H1 (cell line): ENCODE measurements at regions not wholly inside any gene's neighbourhood (a gene's known extent, or its start where the extent isn't known, plus 50 kb on each side); places are given as distances from the start of the nearest gene placed in this dataset.

Experiments
- CTCF ChIA-PET: fragments of 300-600 bp; sonication (Branson Sonifier 250); formaldehyde crosslinking; loops from one replicate; lab custom pipeline; 2021; ENCODE audit not compliant: partially characterized antibody; lab: Charles Lee
- POLR2A ChIA-PET: fragments of 300-600 bp; sonication (Branson Sonifier 250); formaldehyde crosslinking; loops from one replicate; lab custom pipeline; 2021; ENCODE audit warnings: inconsistent platforms; ENCODE audit not compliant: partially characterized antibody; lab: Charles Lee
- DNase-seq, 2 experiments: peaks; one replicate each; pipeline versions ENCODE4 v3.0.0 to v3.0.0-alpha.2; 2010 to 2022; ENCODE audit warnings: low spot score in 2 of 2, low read depth in 1 of 2, mixed read lengths in 1 of 2
- FAIRE-seq: peaks from 2 replicates; lab custom pipeline; 2011; peaks lifted over from hg19 to GRCh38; lab: Jason Lieb, UNC
- H2AFZ ChIP-seq: 2 replicates; pipeline ENCODE4 v1.8.1; 2012; ENCODE audit warnings: low read length, inconsistent platforms
- H2AK5ac ChIP-seq: 2 replicates; pipeline ENCODE4 v1.6.1; 2013; ENCODE audit warnings: low read depth, low read length
- H2BK120ac ChIP-seq: replicated peaks from 2 replicates; pipeline ENCODE3; 2013; ENCODE audit warnings: low read depth, low read length, inconsistent platforms
- H2BK12ac ChIP-seq: 2 replicates; pipeline ENCODE4 v1.6.1; 2013; ENCODE audit warnings: low read depth, low read length
- H2BK15ac ChIP-seq: 2 replicates; pipeline ENCODE4 v1.6.1; 2013; ENCODE audit warnings: low read length
- H2BK20ac ChIP-seq: 2 replicates; pipeline ENCODE4 v1.6.1; 2013; ENCODE audit warnings: low read length
- H2BK5ac ChIP-seq: 2 replicates; pipeline ENCODE4 v1.6.1; 2013; ENCODE audit warnings: low read depth, low read length
- H3K14ac ChIP-seq: 2 replicates; pipeline ENCODE4 v1.6.1; 2013; ENCODE audit warnings: inconsistent platforms; ENCODE audit not compliant: insufficient read length
- H3K18ac ChIP-seq: 2 replicates; pipeline ENCODE4 v1.6.1; 2013; ENCODE audit warnings: low read length; ENCODE audit errors: extremely low read depth
- H3K23ac ChIP-seq: 2 replicates; pipeline ENCODE4 v1.6.1; 2013; ENCODE audit warnings: inconsistent platforms; ENCODE audit not compliant: insufficient read length
- H3K23me2 ChIP-seq: 2 replicates; pipeline ENCODE4 v1.6.1; 2013; ENCODE audit warnings: low read depth, low read length
- H3K27ac ChIP-seq: 2 replicates; pipeline ENCODE4 v1.6.1; 2011; ENCODE audit warnings: low read depth, low read length, inconsistent platforms
- H3K27me3 ChIP-seq, 4 experiments: replicated peaks in 1 of 4; 1 replicate in 1 of 4; 2 replicates in 3 of 4; pipeline versions ENCODE4 v1.6.1 to v1.8.1; 2011 to 2013; ENCODE audit warnings: low read length in 3 of 4, mild to moderate bottlenecking in 3 of 4, inconsistent platforms in 2 of 4, mixed read lengths in 2 of 4, moderate library complexity in 1 of 4; ENCODE audit not compliant: control insufficient read depth in 3 of 4, insufficient read depth in 3 of 4; ENCODE audit errors: extremely low read depth in 1 of 4
- H3K36me3 ChIP-seq, 4 experiments: 2 replicates each; pipeline versions ENCODE4 v1.6.1 to v1.8.1; 2011 to 2013; ENCODE audit warnings: mild to moderate bottlenecking in 4 of 4, low read length in 3 of 4, moderate library complexity in 2 of 4, control low read depth in 1 of 4, inconsistent platforms in 1 of 4; ENCODE audit not compliant: insufficient read depth in 4 of 4, control insufficient read depth in 2 of 4
- H3K4ac ChIP-seq: replicated peaks from 2 replicates; pipeline ENCODE3; 2013; ENCODE audit warnings: low read length, low read depth, mixed read lengths, inconsistent platforms; ENCODE audit not compliant: insufficient read length
- H3K4me1 ChIP-seq, 4 experiments: replicated peaks in 1 of 4; 1 replicate in 1 of 4; 2 replicates in 3 of 4; pipeline versions ENCODE4 v1.6.1 to v1.8.1; 2011 to 2013; ENCODE audit warnings: low read length in 3 of 4, inconsistent platforms in 2 of 4, mixed read lengths in 1 of 4; ENCODE audit not compliant: insufficient read depth in 4 of 4, control insufficient read depth in 3 of 4
- H3K4me2 ChIP-seq, 2 experiments: 2 replicates each; pipeline versions ENCODE4 v1.6.1 to v1.8.1; 2011 to 2013; ENCODE audit warnings: low read depth in 2 of 2, low read length in 2 of 2, control low read depth in 1 of 2, inconsistent platforms in 1 of 2, mild to moderate bottlenecking in 1 of 2; ENCODE audit not compliant: insufficient read depth in 1 of 2
- H3K4me3 ChIP-seq, 4 experiments: fragments of 200-600, 300-600 bp in 1 of 4; sonication (generic), shearing (Covaris generic), sonication (Bioruptor Twin) in 1 of 4; 2 replicates each; pipeline versions ENCODE4 v1.5.1 to v1.8.1; 2011 to 2016; ENCODE audit warnings: low read length in 4 of 4, low read depth in 3 of 4, control low read depth in 2 of 4, inconsistent platforms in 2 of 4, mild to moderate bottlenecking in 2 of 4, mixed read lengths in 1 of 4, moderate library complexity in 1 of 4; ENCODE audit not compliant: insufficient read depth in 2 of 4; ENCODE audit errors: extremely low read depth in 1 of 4
- H3K56ac ChIP-seq: replicated peaks from 2 replicates; pipeline ENCODE3; 2013; ENCODE audit warnings: low read depth, mild to moderate bottlenecking, mixed read lengths, low read length, inconsistent platforms; ENCODE audit not compliant: insufficient read length
- H3K79me1 ChIP-seq: 2 replicates; pipeline ENCODE4 v1.6.1; 2013; ENCODE audit warnings: low read depth, low read length, control low read depth
- H3K79me2 ChIP-seq, 2 experiments: 2 replicates each; pipeline versions ENCODE4 v1.6.1 to v1.8.1; 2012 to 2013; ENCODE audit warnings: low read length in 2 of 2, mild to moderate bottlenecking in 2 of 2, inconsistent platforms in 1 of 2; ENCODE audit not compliant: insufficient read depth in 2 of 2, control insufficient read depth in 1 of 2
- H3K9ac ChIP-seq, 4 experiments: replicated peaks in 1 of 4; 1 replicate in 1 of 4; 2 replicates in 3 of 4; pipeline versions ENCODE4 v1.6.1 to v1.8.1; 2011 to 2013; ENCODE audit warnings: low read depth in 3 of 4, low read length in 3 of 4, control low read depth in 2 of 4, mild to moderate bottlenecking in 2 of 4, moderate library complexity in 2 of 4, inconsistent platforms in 1 of 4; ENCODE audit errors: extremely low read depth in 1 of 4
- H3K9me3 ChIP-seq, 2 experiments: 2 replicates each; pipeline versions ENCODE4 v1.6.1 to v1.8.1; 2012 to 2013; ENCODE audit warnings: mild to moderate bottlenecking in 2 of 2, moderate library complexity in 2 of 2, control low read depth in 1 of 2, inconsistent platforms in 1 of 2, low read depth in 1 of 2, low read length in 1 of 2, mixed read lengths in 1 of 2; ENCODE audit not compliant: insufficient read depth in 2 of 2
- H4K20me1 ChIP-seq, 2 experiments: replicated peaks in 1 of 2; 2 replicates each; pipeline versions ENCODE3 to v1.8.1; 2011 to 2013; ENCODE audit warnings: inconsistent platforms in 2 of 2, low read length in 2 of 2, mild to moderate bottlenecking in 1 of 2; ENCODE audit not compliant: insufficient read depth in 2 of 2, control insufficient read depth in 1 of 2
- H4K5ac ChIP-seq: 2 replicates; pipeline ENCODE4 v1.6.1; 2013; ENCODE audit warnings: low read length, low read depth, mixed read lengths, inconsistent platforms; ENCODE audit not compliant: insufficient read length
- H4K8ac ChIP-seq: 2 replicates; pipeline ENCODE4 v1.8.0; 2013; ENCODE audit warnings: mild to moderate bottlenecking, moderate library complexity, low read length, inconsistent platforms; ENCODE audit not compliant: insufficient read depth; ENCODE audit errors: extremely low read depth
- H4K91ac ChIP-seq: replicated peaks from 2 replicates; pipeline ENCODE3; 2013; ENCODE audit warnings: low read length, mixed read lengths, inconsistent platforms; ENCODE audit not compliant: insufficient read length
- ASH2L ChIP-seq: fragments of 200-600, 300-600 bp; sonication (generic); IDR thresholded peaks from one replicate; pipeline ENCODE4 v1.7.1; 2017; ENCODE audit warnings: low read length
- BRCA1 ChIP-seq: IDR thresholded peaks from 2 replicates; pipeline ENCODE4 v1.6.1; 2012; ENCODE audit warnings: low read depth, low read length, improper control_type of control experiment
- CEBPB ChIP-seq: IDR thresholded peaks from 2 replicates; pipeline ENCODE4 v1.6.1; 2012; ENCODE audit warnings: low read depth, low read length
- CHD1 ChIP-seq: IDR thresholded peaks from 2 replicates; pipeline ENCODE4 v1.6.1; 2012; ENCODE audit warnings: low read depth, low read length, improper control_type of control experiment
- POU5F1 ChIP-seq: IDR thresholded peaks from 2 replicates; pipeline ENCODE4 v1.6.1; 2011; ENCODE audit warnings: low read depth, mild to moderate bottlenecking, low read length, moderate library complexity
- RXRA ChIP-seq: IDR thresholded peaks from 2 replicates; pipeline ENCODE4 v1.6.1; 2011; ENCODE audit warnings: low read depth, mild to moderate bottlenecking, low read length, moderate library complexity; ENCODE audit not compliant: insufficient read depth
- SIX5 ChIP-seq: IDR thresholded peaks from 2 replicates; pipeline ENCODE4 v1.6.1; 2011; ENCODE audit warnings: mild to moderate bottlenecking, low read depth, low read length
- SRF ChIP-seq: IDR thresholded peaks from 2 replicates; pipeline ENCODE4 v1.6.1; 2011; ENCODE audit warnings: mild to moderate bottlenecking, low read depth, low read length, moderate library complexity
- SUZ12 ChIP-seq: fragments of 200-600 bp; sonication (generic); IDR thresholded peaks from 2 replicates; pipeline ENCODE4 v1.6.1; 2012; ENCODE audit warnings: mild to moderate bottlenecking, inconsistent platforms, low read length, moderate library complexity, mixed read lengths
- WGBS, 2 experiments: shearing (Covaris generic) in 1 of 2; methylation state at CpG; one replicate each; pipeline versions ENCODE4 v1.1.6 to v1.1.7; 2013 to 2015; ENCODE audit warnings: low lambda C conversion rate in 2 of 2, mixed read lengths in 2 of 2, inconsistent platforms in 1 of 2, low coverage in 1 of 2, missing lambda C conversion rate in 1 of 2; ENCODE audit not compliant: insufficient replicate concordance in 2 of 2, insufficient coverage in 1 of 2, insufficient read length in 1 of 2; ENCODE audit errors: extremely low coverage in 1 of 2, missing lambda C conversion rate in 1 of 2; 5-methylcytosine and 5-hydroxymethylcytosine counted together

DNA sequence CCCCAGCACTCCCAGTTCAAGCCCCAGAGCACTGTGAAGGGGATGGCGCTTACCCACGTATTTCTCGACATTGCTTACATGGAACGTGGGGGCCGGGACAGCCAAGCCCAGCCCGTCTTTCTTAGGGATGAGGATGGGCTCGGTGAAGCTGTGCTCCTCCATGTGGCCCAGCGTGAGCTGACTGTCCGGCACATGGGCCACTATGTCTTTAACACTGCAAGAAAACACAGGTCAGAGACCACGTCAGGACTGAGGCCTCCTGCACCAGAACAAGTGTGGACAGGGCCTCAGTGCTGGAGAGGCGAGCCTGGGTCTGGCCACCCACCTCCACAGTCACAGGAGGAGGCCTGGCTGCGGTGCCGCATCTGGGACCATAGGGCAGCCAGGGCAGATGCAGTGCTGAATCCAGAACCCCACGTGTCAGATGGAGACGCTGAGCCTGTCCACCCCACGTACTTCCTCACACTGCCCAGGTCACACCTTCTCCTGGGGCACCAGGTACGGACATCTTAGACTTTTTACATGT is 125.2 kb downstream of the TUBA3C start:
- Histone ChIP-seq H2AFZ (no peak overlapping the region), H3K9ac (no peak overlapping the region), H3K27me3 (no peaks in the 10 kb centered on the region), H3K14ac (no peak overlapping the region), H4K8ac (no peak overlapping the region), H2AK5ac (no peak overlapping the region), H3K4me2 (no peak overlapping the region), H3K4me1 (no peaks in the 10 kb centered on the region), H2BK15ac (no peak overlapping the region), H3K23ac (no peak overlapping the region), H3K79me1 (no peaks in the 10 kb centered on the region), H4K20me1 (no peaks in the 10 kb centered on the region), H4K91ac (no peak overlapping the region), H3K4ac (no peak overlapping the region), H3K27ac (no peak overlapping the region), H3K18ac (no peak overlapping the region), H3K9me3 (peaks cover 91 to 96% of the 10 kb centered on the region in 2 experiments), H2BK12ac (no peak overlapping the region), H3K4me3 (no peak overlapping the region), H3K23me2 (no peaks in the 10 kb centered on the region), H3K56ac (no peak overlapping the region), H2BK5ac (no peak overlapping the region), H2BK20ac (no peak overlapping the region), H3K36me3 (no peaks in the 10 kb centered on the region), H4K5ac (no peak overlapping the region), H2BK120ac (no peak overlapping the region), H3K79me2 (no peaks in the 10 kb centered on the region)
- TF ChIP-seq POU5F1 (no peak), CEBPB (no peak), SIX5 (no peak), SRF (no peak), CHD1 (no peak), SUZ12 (no peak), ASH2L (no peak), BRCA1 (no peak), RXRA (no peak)
- 87% methylated on average over 17 of the region's 17 CpGs; no CpG with 5 or more reads in 1 of the 2 experiments for WGBS, 2 experiments
- DNase-seq (no peak), FAIRE-seq (no peak)
- CTCF ChIA-PET: no interaction called here
- POLR2A ChIA-PET: no interaction called here
